Type B pancreatic cell (in vitro differentiated cells): ENCODE measurements at regions not wholly inside any gene's neighbourhood (a gene's known extent, or its start where the extent isn't known, plus 50 kb on each side); places are given as distances from the start of the nearest gene placed in this dataset.

Experiments used
- DNase-seq: peaks from one replicate; pipeline ENCODE4 v3.0.0; 2021; ENCODE audit warnings: mixed read lengths; ENCODE audit not compliant: unreplicated experiment; ENCODE audit errors: extremely low spot score
- H3K27ac Mint-ChIP-seq: 2 replicates; pipeline ENCODE4 v1.8.0; 2021; ENCODE audit warnings: mild to moderate bottlenecking, mixed read lengths
- H3K27me3 Mint-ChIP-seq: 2 replicates; pipeline ENCODE4 v1.8.0; 2021; ENCODE audit warnings: mixed read lengths
- H3K36me3 Mint-ChIP-seq: 2 replicates; pipeline ENCODE4 v1.8.0; 2021; ENCODE audit warnings: mixed read lengths
- H3K4me1 Mint-ChIP-seq: one replicate; pipeline ENCODE4 v1.8.0; 2021; ENCODE audit warnings: mixed read lengths; ENCODE audit not compliant: unreplicated experiment
- H3K4me3 Mint-ChIP-seq: 2 replicates; pipeline ENCODE4 v1.8.0; 2021; ENCODE audit warnings: mild to moderate bottlenecking, mixed read lengths
- H3K9me3 Mint-ChIP-seq: 2 replicates; pipeline ENCODE4 v1.8.0; 2021; ENCODE audit warnings: mixed read lengths
- CTCF ChIP-seq: fragments of 200-600 bp; sonication (generic); conservative IDR thresholded peaks from 2 replicates; pipeline ENCODE4 v1.5.0; 2021; ENCODE audit warnings: antibody characterized with exemption, mild to moderate bottlenecking

GRCh38 chr1:208895820-208896219 lies 651.6 kb upstream of the PLXNA2 start:
- Mint-ChIP-seq H3K9me3 (no peaks in the 10 kb centered on the region), H3K4me3 (no peak overlapping the region)
- no peak for TF ChIP-seq CTCF

GRCh38 chr1:208896768-208897167 lies 652.6 kb upstream of the PLXNA2 start:
- Mint-ChIP-seq H3K4me3 (no peak overlapping the region), H3K9me3 (no peaks in the 10 kb centered on the region), H3K27ac (no peak overlapping the region), H3K27me3 (peaks cover 4% of the 10 kb centered on the region), H3K36me3 (no peaks in the 10 kb centered on the region), H3K4me1 (peaks cover 6% of the 10 kb centered on the region)
- TF ChIP-seq CTCF = no peak
- DNase-seq = no peak

More at GRCh38 chr1:208895820-208896219, 651.6 kb upstream of the PLXNA2 start:
- Mint-ChIP-seq H3K36me3 (no peaks in the 10 kb centered on the region), H3K27me3 (peaks cover 4% of the 10 kb centered on the region), H3K27ac (no peak overlapping the region), H3K4me1 (peaks cover 7% of the 10 kb centered on the region)
- no peak for DNase-seq

GRCh38 chr1:208899438-208899837 lies 655.3 kb upstream of the PLXNA2 start:
- Mint-ChIP-seq H3K4me1 (no peaks in the 10 kb centered on the region), H3K9me3 (no peaks in the 10 kb centered on the region), H3K27me3 (no peaks in the 10 kb centered on the region), H3K4me3 (no peak overlapping the region), H3K36me3 (no peaks in the 10 kb centered on the region), H3K27ac (no peak overlapping the region)
- TF ChIP-seq CTCF = no peak
- DNase-seq = no peak

GRCh38 chr1:208903251-208903905 lies 659.2 kb upstream of the PLXNA2 start:
- no peaks in the 10 kb centered on the region for H3K36me3 Mint-ChIP-seq
- no peak overlapping the region for H3K27ac Mint-ChIP-seq
- peaks cover 5% of the 10 kb centered on the region for H3K27me3 Mint-ChIP-seq
- no peaks in the 10 kb centered on the region for H3K4me1 Mint-ChIP-seq
- TF ChIP-seq CTCF = no peak
- H3K4me3 Mint-ChIP-seq = no peak overlapping the region
- DNase-seq = no peak
- no peaks in the 10 kb centered on the region for H3K9me3 Mint-ChIP-seq

GRCh38 chr1:208907790-208908189 lies 663.6 kb upstream of the PLXNA2 start:
- Mint-ChIP-seq H3K4me3 (no peak overlapping the region), H3K27me3 (peaks cover 8% of the 10 kb centered on the region), H3K36me3 (no peaks in the 10 kb centered on the region), H3K9me3 (no peaks in the 10 kb centered on the region), H3K27ac (no peak overlapping the region), H3K4me1 (no peaks in the 10 kb centered on the region)
- no peak for TF ChIP-seq CTCF
- DNase-seq = no peak
